OCI-LY3 (cell line): ENCODE measurements at regions not wholly inside any gene's neighbourhood (a gene's known extent, or its start where the extent isn't known, plus 50 kb on each side); places are given as distances from the start of the nearest gene placed in this dataset.

Experiments used
- CTCF ChIP-seq: fragments of 200-600, 300-600 bp; sonication (generic); IDR thresholded peaks from 2 replicates; pipeline ENCODE4 v1.5.1; 2014; ENCODE audit warnings: antibody characterized with exemption, low read length, low read depth
- EZH2phosphoT487 ChIP-seq: fragments of 200-600 bp; shearing (Covaris generic); IDR thresholded peaks from 2 replicates; pipeline ENCODE4 v1.6.1; 2018; ENCODE audit warnings: antibody characterized with exemption, mixed run types, low read depth

- TF ChIP-seq CTCF (peak; percentile 83), EZH2phosphoT487 (no peak)
Observed at GRCh38 chr9:90102292-90102901, 497.6 kb downstream of the GADD45G start.
